ENCODE measurements at regions not wholly inside any gene's neighbourhood (a gene's known extent, or its start where the extent isn't known, plus 50 kb on each side); places are given as distances from the start of the nearest gene placed in this dataset.

- H3K4me3 ChIP-seq (ENCODE audit: insufficient read depth, low read depth, low read length): no peak overlapping the region
- no peaks in the 10 kb centered on the region for H3K9me1 ChIP-seq (ENCODE audit: insufficient read depth, low read length)
- no peak overlapping the region for H2BK120ac ChIP-seq (ENCODE audit: low read depth, low read length)
- H2AK9ac ChIP-seq (replicated peaks; ENCODE audit: low read depth, low read length, poor library complexity): no peak overlapping the region
- H2AFZ ChIP-seq (replicated peaks; ENCODE audit: low read length, poor library complexity): no peak overlapping the region
- CTCF ChIA-PET: no interaction called here
- dilution Hi-C loops (cut with HindIII; ENCODE audit: low sequenced_read_pairs, unreplicated experiment) (no loop called here), in situ Hi-C loops (cut with MboI; ENCODE audit: low sequenced_read_pairs) (no loop called here), intact Hi-C loops (cut with micrococcal nuclease) (no loop called here)
- H3K27me3 ChIP-seq (ENCODE audit: control insufficient read depth, insufficient read depth, low read length): no peaks in the 10 kb centered on the region
- no peak overlapping the region for H3K18ac ChIP-seq (ENCODE audit: low read depth, low read length)
- no peaks in the 10 kb centered on the region for H3K36me3 ChIP-seq (ENCODE audit: control insufficient read depth, insufficient read depth, low read length)
- H3K23ac ChIP-seq (ENCODE audit: low read depth, low read length): no peak overlapping the region
- BruUV-seq (replicated peaks): no TSS peak
- H2BK15ac ChIP-seq (ENCODE audit: low read depth, low read length): no peak overlapping the region
- no peak overlapping the region for H3K9ac ChIP-seq (ENCODE audit: low read depth, low read length)
- DNase-seq (no peak), ATAC-seq (ENCODE audit: low read depth) (no peak)
- WGBS, 2 experiments (ENCODE audit: extremely low coverage in 2 of 2, insufficient read length in 1 of 2): no CpG with 5 or more reads among the region's 1 CpG
- H3K27ac ChIP-seq (ENCODE audit: insufficient read depth, low read length): no peak overlapping the region
- no peak overlapping the region for H3K4me2 ChIP-seq (ENCODE audit: low read depth, low read length)
- H3K4ac ChIP-seq (ENCODE audit: low read depth, low read length): no peak overlapping the region
- no peak overlapping the region for H2BK5ac ChIP-seq (ENCODE audit: low read depth, low read length, poor library complexity, severe bottlenecking)
- no peak overlapping the region for H4K91ac ChIP-seq (ENCODE audit: insufficient read depth, low read depth, low read length)
- no peak overlapping the region for H2AK5ac ChIP-seq (ENCODE audit: low read depth, low read length)
- H3K56ac ChIP-seq (ENCODE audit: extremely low read depth, insufficient read depth, low read length): no peak overlapping the region
- H4K8ac ChIP-seq (ENCODE audit: low read depth in 2 of 2, low read length in 2 of 2): no peak overlapping the region
- TF ChIP-seq MAFK (IDR thresholded peaks at IDR 0.05; ENCODE audit: low read depth, low read length) (no peak), MXI1 (IDR thresholded peaks at IDR 0.05; ENCODE audit: borderline replicate concordance, low read depth, low read length) (no peak), NFE2L2 (IDR thresholded peaks at IDR 0.05; ENCODE audit: low read depth, low read length) (no peak), CTCF (conservative IDR thresholded peaks at IDR 0.05; ENCODE audit: low read depth, low read length) (no peak), RFX5 (IDR thresholded peaks at IDR 0.05; ENCODE audit: low read depth, low read length) (no peak), SMC3 (IDR thresholded peaks at IDR 0.05; ENCODE audit: low read depth, low read length) (no peak), RAD21 (IDR thresholded peaks at IDR 0.05; ENCODE audit: low read length) (no peak), MAZ (IDR thresholded peaks at IDR 0.05; ENCODE audit: borderline replicate concordance, low read depth, low read length) (no peak), BHLHE40 (IDR thresholded peaks at IDR 0.05; ENCODE audit: low read depth, low read length) (no peak), CHD1 (IDR thresholded peaks at IDR 0.05; ENCODE audit: low read depth, low read length) (no peak), RCOR1 (IDR thresholded peaks at IDR 0.05; ENCODE audit: insufficient replicate concordance, low read length) (no peak), CEBPB (IDR thresholded peaks at IDR 0.05; ENCODE audit: low read depth, low read length) (no peak), ELK1 (IDR thresholded peaks at IDR 0.05; ENCODE audit: borderline replicate concordance, low read depth, low read length) (no peak), POLR2A (IDR thresholded peaks at IDR 0.05; ENCODE audit: low read depth, low read length) (no peak), FOS (IDR thresholded peaks at IDR 0.05; ENCODE audit: low read depth, low read length) (no peak)
- TF ChIP-seq, protein P1, sequence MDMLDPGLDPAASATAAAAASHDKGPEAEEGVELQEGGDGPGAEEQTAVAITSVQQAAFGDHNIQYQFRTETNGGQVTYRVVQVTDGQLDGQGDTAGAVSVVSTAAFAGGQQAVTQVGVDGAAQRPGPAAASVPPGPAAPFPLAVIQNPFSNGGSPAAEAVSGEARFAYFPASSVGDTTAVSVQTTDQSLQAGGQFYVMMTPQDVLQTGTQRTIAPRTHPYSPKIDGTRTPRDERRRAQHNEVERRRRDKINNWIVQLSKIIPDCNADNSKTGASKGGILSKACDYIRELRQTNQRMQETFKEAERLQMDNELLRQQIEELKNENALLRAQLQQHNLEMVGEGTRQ (IDR thresholded peaks at IDR 0.05; ENCODE audit: low read depth, low read length): no peak
- H3K9me3 ChIP-seq (ENCODE audit: control insufficient read depth, insufficient read depth, low read length): 0 out of 2 replicates have a peak, but pooled peaks cover 2% of the 10 kb centered on the region
- H3K4me1 ChIP-seq (ENCODE audit: control insufficient read depth, insufficient read depth, low read length): no peaks in the 10 kb centered on the region
- H4K5ac ChIP-seq (ENCODE audit: low read depth, low read length): no peak overlapping the region
- no peak overlapping the region for H2BK20ac ChIP-seq (ENCODE audit: low read depth, low read length)
- H3K79me1 ChIP-seq (ENCODE audit: low read depth in 1 of 2, low read length in 2 of 2): no peaks in the 10 kb centered on the region
- POLR2A ChIA-PET (ENCODE audit: unreplicated experiment): no interaction called here
- H4K20me1 ChIP-seq (ENCODE audit: insufficient read depth, low read length): no peaks in the 10 kb centered on the region
- H3K14ac ChIP-seq (replicated peaks; ENCODE audit: low read depth, low read length): no peak overlapping the region
Measured at GRCh38 chr17:53649201-53649600, 173.5 kb upstream of the KIF2B start.

Data from IMR-90 (cell line).